ENCODE measurements at regions not wholly inside any gene's neighbourhood (a gene's known extent, or its start where the extent isn't known, plus 50 kb on each side); places are given as distances from the start of the nearest gene placed in this dataset.

GRCh38 chr6:150687508-150687907, 87.8 kb downstream of the PLEKHG1 start:
- no peak for TF ChIP-seq CTCF (IDR thresholded peaks at IDR 0.05)
- no peak for TF ChIP-seq POLR2AphosphoS5 (IDR thresholded peaks at IDR 0.05)
- no peak for TF ChIP-seq POLR2A (IDR thresholded peaks at IDR 0.05)
